ENCODE measurements at regions not wholly inside any gene's neighbourhood (a gene's known extent, or its start where the extent isn't known, plus 50 kb on each side); places are given as distances from the start of the nearest gene placed in this dataset.

- intact Hi-C loops (cut with DNase I) = no loop called here
- no peak overlapping the region for H3K4me3 ChIP-seq
- H3K27ac ChIP-seq (replicated peaks in 1 of 4) = no peak overlapping the region
- no peaks in the 10 kb centered on the region for H3K36me3 ChIP-seq
- peaks cover 0 to 27% (median 0%) of the 10 kb centered on the region in 4 donors for H3K27me3 ChIP-seq
- TF ChIP-seq CTCF (IDR thresholded peaks at IDR 0.05) (no peak), EP300 (IDR thresholded peaks at IDR 0.05) (no peak), POLR2A (IDR thresholded peaks at IDR 0.05; ENCODE audit: low read depth) (no peak), POLR2AphosphoS5 (IDR thresholded peaks at IDR 0.05) (no peak)
- 73% methylated on average over 5 of the region's 5 CpGs for WGBS
- no peak for DNase-seq (ENCODE audit: extremely low spot score)
- no peaks in the 10 kb centered on the region for H3K9me3 ChIP-seq
- peaks cover 0 to 5% (median 0%) of the 10 kb centered on the region in 4 donors for H3K4me1 ChIP-seq
Observed at GRCh38 chr10:29237786-29238185, 51.1 kb upstream of the LYZL1 start.

GRCh38 chr10:29238523-29239135, 50.2 kb upstream of the LYZL1 start:
- Histone ChIP-seq H3K4me3 (no peak overlapping the region), H3K4me1 (peaks cover 0 to 5% (median 0%) of the 10 kb centered on the region in 4 donors), H3K27ac (replicated peaks in 1 of 4) (no peak overlapping the region), H3K9me3 (no peaks in the 10 kb centered on the region), H3K36me3 (no peaks in the 10 kb centered on the region), H3K27me3 (peaks cover 0 to 25% (median 0%) of the 10 kb centered on the region in 4 donors)
- intact Hi-C loops (cut with DNase I) = no loop called here
- no peak for DNase-seq (ENCODE audit: extremely low spot score)
- TF ChIP-seq POLR2AphosphoS5 (IDR thresholded peaks at IDR 0.05) = no peak
- no peak for TF ChIP-seq POLR2A (IDR thresholded peaks at IDR 0.05; ENCODE audit: low read depth)
- no peak for TF ChIP-seq CTCF (IDR thresholded peaks at IDR 0.05)
- TF ChIP-seq EP300 (IDR thresholded peaks at IDR 0.05) = no peak
- WGBS = 65% methylated on average over 3 of the region's 3 CpGs

Small RNA genes lying in the stretch of these regions (small RNA-seq; reads per million reads assigned to genes)
- 0 reads per million in 3 donors for gene AL355376.1
- 0 to 0.51 (median 0.08) reads per million in 3 donors for gene AL355376.2
- gene RNA5SP308 = 0.08 to 0.51 (median 0.19) reads per million in 3 donors
- gene RNU6-270P = 0 reads per million in 3 donors
